HTR-8/SVneo (cell line): ENCODE measurements at regions not wholly inside any gene's neighbourhood (a gene's known extent, or its start where the extent isn't known, plus 50 kb on each side); places are given as distances from the start of the nearest gene placed in this dataset.

ENCODE experiments used
- DNase-seq: peaks from one replicate; pipeline ENCODE4 v3.0.0; 2011; ENCODE audit warnings: low spot score, mixed read lengths; ENCODE audit not compliant: insufficient read length
- FAIRE-seq: peaks from 2 replicates; lab custom pipeline; 2011; peaks lifted over from hg19 to GRCh38; lab: Jason Lieb, UNC

GRCh38 chr13:22143671-22144070, 472.8 kb downstream of the FGF9 start:
- FAIRE-seq (no peak), DNase-seq (no peak)

GRCh38 chr13:22144806-22145205, 473.9 kb downstream of the FGF9 start:
- no peak for FAIRE-seq
- DNase-seq: no peak

GRCh38 chr13:22148187-22148586, 477.3 kb downstream of the FGF9 start:
- no peak for FAIRE-seq
- no peak for DNase-seq

GRCh38 chr13:22152751-22153150, 481.9 kb downstream of the FGF9 start:
- FAIRE-seq (no peak), DNase-seq (no peak)

- DNase-seq: no peak
- no peak for FAIRE-seq
Observed at GRCh38 chr13:22154041-22154440, 483.2 kb downstream of the FGF9 start.

- DNase-seq: no peak
- FAIRE-seq: no peak
Observed at GRCh38 chr13:22161871-22162270, 491.0 kb downstream of the FGF9 start.

- no peak for FAIRE-seq
- no peak for DNase-seq
Observed at GRCh38 chr13:22162889-22163288, 492.0 kb downstream of the FGF9 start.

- DNase-seq (no peak), FAIRE-seq (no peak)
Observed at GRCh38 chr13:22168437-22169190, 497.7 kb downstream of the FGF9 start.

- DNase-seq (no peak), FAIRE-seq (no peak)
Observed at GRCh38 chr13:22169473-22169872, 498.6 kb downstream of the FGF9 start.

- FAIRE-seq (no peak), DNase-seq (peak; percentile 3)
Observed at GRCh38 chr13:22173610-22174009, 502.7 kb downstream of the FGF9 start.

GRCh38 chr13:22175241-22175640, 504.4 kb downstream of the FGF9 start:
- no peak for DNase-seq

GRCh38 chr13:22175815-22176214, 504.9 kb downstream of the FGF9 start:
- FAIRE-seq: no peak
- DNase-seq: no peak

More at GRCh38 chr13:22175241-22175640, 504.4 kb downstream of the FGF9 start:
- FAIRE-seq: no peak

GRCh38 chr13:22176968-22177520, 506.2 kb downstream of the FGF9 start:
- FAIRE-seq (no peak), DNase-seq (no peak)

GRCh38 chr13:22178878-22179277, 508.0 kb downstream of the FGF9 start:
- DNase-seq (no peak), FAIRE-seq (no peak)

- FAIRE-seq: no peak
- no peak for DNase-seq
Observed at GRCh38 chr13:22187329-22187728, 516.5 kb downstream of the FGF9 start.

GRCh38 chr13:22189176-22190048, 518.5 kb downstream of the FGF9 start:
- DNase-seq: no peak
- FAIRE-seq: no peak

GRCh38 chr13:22193070-22193469, 522.2 kb downstream of the FGF9 start:
- FAIRE-seq (no peak), DNase-seq (no peak)

GRCh38 chr13:22194106-22194805, 523.4 kb downstream of the FGF9 start:
- no peak for FAIRE-seq
- no peak for DNase-seq

GRCh38 chr13:22195726-22196125, 524.9 kb downstream of the FGF9 start:
- no peak for DNase-seq
- FAIRE-seq: no peak

GRCh38 chr13:22196777-22197176, 525.9 kb downstream of the FGF9 start:
- DNase-seq (no peak), FAIRE-seq (no peak)
